C1 segment of cervical spinal cord (tissue), 14 donors: ENCODE measurements at regions not wholly inside any gene's neighbourhood (a gene's known extent, or its start where the extent isn't known, plus 50 kb on each side); places are given as distances from the start of the nearest gene placed in this dataset.
"Not testable (repeated sequence)": the region's sequence is repeated elsewhere in the genome, so short reads cannot be mapped to it uniquely, and the experiment has no call there.

Experiments
- DNase-seq, 14 donors: peaks; one replicate each; lab custom pipeline; 2025; lab: John Stamatoyannopoulos, UW

GRCh38 chr4:79743014-79743413 is 330.0 kb downstream of the ANTXR2 start:
- DNase-seq: no peak

GRCh38 chr4:79739912-79740311 is 331.9 kb upstream of the GK2 start:
- DNase-seq: no peak

DNA sequence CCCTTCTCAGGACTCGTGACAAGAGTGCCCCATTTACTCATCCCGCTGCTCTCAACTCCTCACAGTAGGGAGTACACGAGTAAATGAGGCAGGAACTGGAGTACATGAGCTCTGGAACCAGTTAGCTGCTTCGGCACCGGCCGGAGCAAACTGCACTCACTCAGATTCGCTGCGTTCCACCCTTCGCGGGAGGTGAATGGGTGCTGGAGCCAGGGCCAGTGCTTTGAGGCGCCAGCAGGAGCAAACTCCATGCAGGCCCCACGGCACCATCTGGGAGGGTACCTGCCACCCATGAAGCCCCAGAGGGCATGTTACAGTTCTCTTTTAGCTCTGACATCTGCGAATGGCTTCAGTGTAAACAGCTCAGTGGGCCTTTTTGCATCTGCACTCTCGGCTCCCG is 315.5 kb upstream of the GK2 start:
- no peak for DNase-seq

DNA sequence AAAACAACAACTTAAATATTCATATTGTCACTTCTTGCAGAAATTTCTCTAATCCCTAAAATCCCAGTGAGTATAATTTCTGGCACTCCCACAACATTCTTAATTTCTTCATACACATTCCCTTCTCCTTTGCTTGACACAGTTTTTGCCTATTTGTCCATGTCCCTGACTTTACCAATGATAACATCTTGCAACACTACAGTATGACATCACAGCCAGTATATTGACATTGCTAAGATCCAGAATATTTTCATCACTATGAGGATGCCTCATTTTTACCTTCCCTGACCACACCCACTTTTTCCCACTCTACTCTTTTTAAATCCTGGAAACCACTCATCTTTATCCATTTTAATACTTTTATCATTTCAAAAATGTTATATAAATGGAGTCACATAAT is 292.3 kb upstream of the GK2 start:
- DNase-seq: no peak

GRCh38 chr4:79697444-79697843 is 289.4 kb upstream of the GK2 start:
- DNase-seq: no peak

DNA sequence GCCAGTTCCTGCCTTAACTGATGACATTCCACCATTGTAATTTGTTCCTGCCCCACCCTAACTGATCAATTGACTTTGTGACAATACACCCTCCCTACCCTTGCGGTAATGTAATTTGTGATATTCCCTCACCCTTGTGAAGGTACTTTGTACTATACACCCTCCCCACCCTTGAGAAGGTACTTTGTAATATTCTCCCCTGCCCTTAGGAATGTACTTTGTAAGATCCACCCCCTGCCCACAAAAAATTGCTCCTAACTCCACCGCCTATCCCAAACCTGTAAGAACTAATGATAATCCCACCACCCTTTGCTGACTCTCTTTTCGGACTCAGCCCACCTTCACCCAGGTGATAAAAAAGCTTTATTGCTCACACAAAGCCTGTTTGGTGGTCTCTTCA is 288.5 kb upstream of the GK2 start:
- not testable (repeated sequence) for DNase-seq

DNA sequence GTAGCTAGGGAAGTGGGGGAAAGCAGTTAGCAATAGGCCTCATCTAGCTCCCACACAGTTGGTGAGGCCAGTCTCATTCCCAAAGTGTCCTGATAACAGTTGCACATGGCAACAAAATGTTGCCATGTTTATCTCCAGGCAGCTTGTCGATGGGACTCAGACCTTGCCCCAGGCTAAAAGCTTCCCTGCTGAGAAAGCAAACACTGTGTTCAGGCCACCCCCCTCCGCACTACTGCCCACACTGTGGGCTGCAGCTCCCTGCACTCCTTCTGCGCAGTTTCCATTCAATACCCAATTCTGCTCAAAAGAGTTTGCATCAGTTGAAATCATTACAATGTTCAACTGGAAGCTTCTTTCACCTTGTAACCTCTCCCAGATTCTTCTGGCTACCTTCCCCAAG is 287.8 kb upstream of the GK2 start:
- DNase-seq: no peak

DNA sequence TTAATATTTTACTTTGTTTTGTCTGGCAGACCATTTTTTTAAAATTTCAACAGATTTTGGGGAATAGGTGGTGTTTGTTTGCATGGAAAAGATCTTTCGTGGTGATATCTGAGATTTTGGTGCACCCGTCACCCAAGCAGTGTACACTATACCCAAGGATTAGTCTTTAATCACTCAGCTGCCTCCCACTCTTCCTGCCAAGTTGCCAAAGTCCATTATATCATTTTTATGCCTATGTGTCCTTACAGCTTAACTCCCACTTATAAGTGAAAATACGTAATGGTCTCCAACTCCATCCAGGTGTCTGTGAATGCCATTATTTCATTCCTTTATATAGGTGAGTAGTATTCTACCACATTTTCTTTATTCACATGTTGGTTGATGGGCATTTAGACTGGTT is 281.7 kb upstream of the GK2 start:
- no peak for DNase-seq

DNA sequence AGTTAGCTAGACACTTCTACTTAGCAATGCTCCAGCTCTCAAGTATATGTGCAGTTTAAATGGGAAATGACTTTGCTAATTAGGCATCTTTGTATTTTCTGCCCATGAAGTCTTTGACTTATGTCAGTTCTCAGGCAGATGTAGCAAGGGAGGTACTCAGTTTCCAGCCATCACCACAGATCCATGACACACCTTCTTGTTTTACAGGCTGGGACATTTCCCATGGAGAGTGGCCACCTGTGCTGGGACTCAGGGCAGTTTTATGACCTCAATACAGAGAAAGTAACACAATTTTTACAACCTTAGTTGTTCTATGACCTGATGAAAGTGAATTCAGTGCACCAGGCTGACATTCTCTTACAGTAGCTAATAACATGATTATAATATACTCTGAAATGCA is 280.7 kb upstream of the GK2 start:
- DNase-seq: no peak

DNA sequence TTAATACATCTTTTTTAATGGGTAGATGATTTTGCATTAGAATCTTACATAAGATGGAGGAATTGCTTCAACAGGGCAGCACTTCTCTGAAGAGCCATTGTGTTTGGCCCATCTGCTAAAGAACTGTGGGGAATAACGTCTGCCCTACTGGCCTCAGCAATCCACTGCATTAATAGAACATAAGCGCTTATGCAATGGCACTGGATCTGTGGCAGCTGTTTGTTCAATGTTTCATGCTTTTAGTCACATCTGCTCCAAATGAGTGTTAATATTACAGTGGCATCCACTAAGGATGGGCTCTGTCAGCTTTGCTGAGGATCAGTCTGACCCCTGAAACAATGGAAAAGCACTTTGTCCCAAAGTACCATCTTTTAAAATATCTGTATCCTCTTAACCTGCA is 279.0 kb upstream of the GK2 start:
- no peak for DNase-seq

DNA sequence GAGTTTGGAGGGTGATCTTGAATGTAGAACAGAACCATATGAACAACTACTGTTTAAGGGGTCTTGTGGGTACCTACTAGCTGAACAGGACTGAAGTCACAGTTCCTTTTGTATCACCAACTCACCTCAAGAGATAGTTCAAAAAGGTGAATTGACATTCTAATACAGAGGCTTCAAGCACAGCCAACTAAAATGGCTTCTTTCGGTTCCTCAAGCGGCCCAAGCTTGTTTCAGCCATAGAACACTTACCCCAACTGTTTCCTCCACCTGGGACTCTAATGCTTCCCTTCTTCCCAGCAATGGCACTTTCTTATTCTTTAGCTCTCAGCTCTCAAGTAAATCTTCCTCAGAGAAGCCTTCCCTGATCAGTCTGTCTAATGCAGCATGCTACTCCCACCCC is 277.5 kb upstream of the GK2 start:
- no peak for DNase-seq

- DNase-seq: no peak
Observed at GRCh38 chr4:79684516-79684915, 276.5 kb upstream of the GK2 start.

DNA sequence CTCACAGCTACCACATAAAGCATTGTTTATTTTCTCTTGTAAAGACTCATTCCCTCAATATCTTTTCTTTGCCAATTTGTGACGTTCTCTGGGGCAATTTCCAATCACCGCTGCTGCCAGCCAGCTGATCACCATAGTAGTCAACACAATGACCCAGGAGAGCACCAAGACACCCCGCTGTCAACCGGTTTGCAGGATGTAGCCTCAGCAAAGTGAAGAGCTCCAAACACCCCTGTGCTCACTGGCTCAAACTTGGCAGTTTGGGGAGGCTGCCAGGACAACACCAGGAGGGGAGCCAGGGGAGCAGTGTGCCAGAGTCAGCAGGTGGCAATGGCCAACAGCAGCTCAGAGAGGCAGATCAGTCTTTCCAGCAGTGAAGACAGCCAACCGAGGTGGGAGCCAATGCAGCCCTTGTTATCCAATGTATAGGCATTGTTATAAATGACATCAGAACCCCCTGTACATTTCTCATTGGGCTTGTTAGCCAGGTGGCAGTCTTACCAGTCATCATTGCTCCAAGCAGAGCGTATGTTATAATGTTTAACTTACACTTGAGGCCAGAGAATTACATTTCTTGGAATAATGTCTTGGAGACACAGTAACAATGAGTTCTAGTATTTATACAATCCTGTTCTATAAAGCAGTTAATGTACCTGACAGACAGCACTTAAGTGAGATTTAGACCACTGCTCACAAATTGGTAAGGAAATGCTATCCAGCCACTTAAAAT is 274.9 kb upstream of the GK2 start:
- peak in 9 of 14 donors; percentile 8 to 55 (median 26) for DNase-seq

GRCh38 chr4:79682161-79682560 is 274.1 kb upstream of the GK2 start:
- DNase-seq: no peak

- no peak for DNase-seq
Observed at GRCh38 chr4:79679859-79680258, 271.8 kb upstream of the GK2 start.

GRCh38 chr4:79678472-79679202 is 270.6 kb upstream of the GK2 start:
- no peak for DNase-seq

- DNase-seq: no peak
Observed at GRCh38 chr4:79676705-79677104, 268.7 kb upstream of the GK2 start.

GRCh38 chr4:79674906-79675305 is 266.9 kb upstream of the GK2 start:
- not testable (repeated sequence) for DNase-seq

DNA sequence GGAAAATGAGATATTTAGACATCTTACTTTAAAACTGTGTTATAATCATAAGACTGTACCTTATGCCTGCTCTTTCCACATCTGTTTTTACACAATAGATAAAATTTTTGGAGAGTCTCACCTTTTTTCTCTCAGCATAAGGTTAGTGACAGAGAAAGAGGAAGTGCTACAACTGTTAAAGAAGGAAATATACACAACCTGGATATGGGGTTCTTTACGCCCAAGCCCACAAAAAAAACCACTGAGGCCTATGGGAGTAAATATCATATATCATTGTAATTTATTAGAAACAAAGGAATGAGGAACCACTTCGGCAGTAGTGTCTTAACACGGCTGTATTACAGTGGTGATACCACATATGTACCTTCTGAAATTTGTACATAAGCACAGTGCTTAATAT is 265.9 kb upstream of the GK2 start:
- no peak for DNase-seq

GRCh38 chr4:79673377-79673776 is 265.3 kb upstream of the GK2 start:
- no peak for DNase-seq

GRCh38 chr4:79666875-79667274 is 258.8 kb upstream of the GK2 start:
- no peak for DNase-seq

- DNase-seq: no peak
Observed at GRCh38 chr4:79666112-79666511, 258.1 kb upstream of the GK2 start.

- no peak for DNase-seq
Observed at GRCh38 chr4:79663865-79664264, 255.8 kb upstream of the GK2 start.
